ENCODE measurements at regions not wholly inside any gene's neighbourhood (a gene's known extent, or its start where the extent isn't known, plus 50 kb on each side); places are given as distances from the start of the nearest gene placed in this dataset.

- Mint-ChIP-seq H3K9me3 (ENCODE audit: unreplicated experiment) (peaks cover 6% of the 10 kb centered on the region), H3K27ac (ENCODE audit: unreplicated experiment) (no peak overlapping the region)
These were observed 133.5 kb upstream of the FAM47B start for GRCh38 chrX:34809096-34809495.

GRCh38 chrX:34810364-34810763, 132.2 kb upstream of the FAM47B start:
- Mint-ChIP-seq H3K4me1 (ENCODE audit: unreplicated experiment) (peaks cover 8% of the 10 kb centered on the region), H3K4me3 (ENCODE audit: unreplicated experiment) (no peak overlapping the region), H3K27me3 (ENCODE audit: unreplicated experiment) (no peaks in the 10 kb centered on the region), H3K9me3 (ENCODE audit: unreplicated experiment) (peaks cover 6% of the 10 kb centered on the region), H3K27ac (ENCODE audit: unreplicated experiment) (no peak overlapping the region), H3K36me3 (ENCODE audit: unreplicated experiment) (no peaks in the 10 kb centered on the region)
- DNase-seq (ENCODE audit: extremely low spot score, unreplicated experiment) = no peak
- no peak for TF ChIP-seq CTCF (IDR thresholded peaks at IDR 0.05)

More at GRCh38 chrX:34809096-34809495, 133.5 kb upstream of the FAM47B start:
- Mint-ChIP-seq H3K27me3 (ENCODE audit: unreplicated experiment) (no peaks in the 10 kb centered on the region), H3K36me3 (ENCODE audit: unreplicated experiment) (no peaks in the 10 kb centered on the region), H3K4me1 (ENCODE audit: unreplicated experiment) (peaks cover 8% of the 10 kb centered on the region), H3K4me3 (ENCODE audit: unreplicated experiment) (no peak overlapping the region)
- no peak for DNase-seq (ENCODE audit: extremely low spot score, unreplicated experiment)
- TF ChIP-seq CTCF (IDR thresholded peaks at IDR 0.05) = no peak

GRCh38 chrX:34810916-34811315, 131.7 kb upstream of the FAM47B start:
- Mint-ChIP-seq H3K27ac (ENCODE audit: unreplicated experiment) (no peak overlapping the region), H3K36me3 (ENCODE audit: unreplicated experiment) (no peaks in the 10 kb centered on the region), H3K4me1 (ENCODE audit: unreplicated experiment) (peaks cover 8% of the 10 kb centered on the region), H3K27me3 (ENCODE audit: unreplicated experiment) (no peaks in the 10 kb centered on the region), H3K9me3 (ENCODE audit: unreplicated experiment) (peaks cover 6% of the 10 kb centered on the region), H3K4me3 (ENCODE audit: unreplicated experiment) (no peak overlapping the region)
- no peak for DNase-seq (ENCODE audit: extremely low spot score, unreplicated experiment)
- no peak for TF ChIP-seq CTCF (IDR thresholded peaks at IDR 0.05)

- Mint-ChIP-seq H3K4me1 (ENCODE audit: unreplicated experiment) (peaks cover 8% of the 10 kb centered on the region), H3K4me3 (ENCODE audit: unreplicated experiment) (no peak overlapping the region), H3K9me3 (ENCODE audit: unreplicated experiment) (no peaks in the 10 kb centered on the region), H3K36me3 (ENCODE audit: unreplicated experiment) (no peaks in the 10 kb centered on the region), H3K27ac (ENCODE audit: unreplicated experiment) (no peak overlapping the region), H3K27me3 (ENCODE audit: unreplicated experiment) (no peaks in the 10 kb centered on the region)
- no peak for TF ChIP-seq CTCF (IDR thresholded peaks at IDR 0.05)
- DNase-seq (ENCODE audit: extremely low spot score, unreplicated experiment) = no peak
These were observed 129.0 kb upstream of the FAM47B start for GRCh38 chrX:34813618-34814017.

- Mint-ChIP-seq H3K27me3 (ENCODE audit: unreplicated experiment) (peaks cover 6% of the 10 kb centered on the region), H3K27ac (ENCODE audit: unreplicated experiment) (no peak overlapping the region), H3K4me1 (ENCODE audit: unreplicated experiment) (no peaks in the 10 kb centered on the region), H3K9me3 (ENCODE audit: unreplicated experiment) (peaks cover 21% of the 10 kb centered on the region), H3K36me3 (ENCODE audit: unreplicated experiment) (peaks cover 2% of the 10 kb centered on the region), H3K4me3 (ENCODE audit: unreplicated experiment) (no peak overlapping the region)
- no peak for TF ChIP-seq CTCF (IDR thresholded peaks at IDR 0.05)
- no peak for DNase-seq (ENCODE audit: extremely low spot score, unreplicated experiment)
These were observed 115.6 kb upstream of the FAM47B start for GRCh38 chrX:34826964-34827363.

Data from osteocyte (in vitro differentiated cells).